Fibroblast of lung (primary cell): ENCODE measurements at regions not wholly inside any gene's neighbourhood (a gene's known extent, or its start where the extent isn't known, plus 50 kb on each side); places are given as distances from the start of the nearest gene placed in this dataset.

Source experiments
- CTCF ChIP-seq, 2 donors: IDR thresholded peaks in 1 of 2; conservative IDR thresholded peaks in 1 of 2; 1 replicate in 1 of 2; 2 replicates in 1 of 2; pipeline ENCODE4 v1.5.1; 2011 to 2012; ENCODE audit warnings: low read length in 2 of 2, control low read depth in 1 of 2, inconsistent platforms in 1 of 2, low read depth in 1 of 2, mild to moderate bottlenecking in 1 of 2
- EZH2 ChIP-seq: IDR thresholded peaks from 2 replicates; pipeline ENCODE4 v1.5.1; 2012; ENCODE audit warnings: low read length, control low read depth, mild to moderate bottlenecking; ENCODE audit errors: missing control alignments

- no peak for TF ChIP-seq CTCF (conservative IDR thresholded peaks at IDR 0.05 in 1 of 2, IDR thresholded peaks at IDR 0.05 in 1 of 2; ENCODE audit: low read depth in 1 of 2, low read length in 2 of 2)
- TF ChIP-seq EZH2: no peak
Measured at GRCh38 chr4:104971462-104971861, 175.2 kb upstream of the TET2 start.
